ENCODE measurements at regions not wholly inside any gene's neighbourhood (a gene's known extent, or its start where the extent isn't known, plus 50 kb on each side); places are given as distances from the start of the nearest gene placed in this dataset.

- no peak for DNase-seq
- ChIA-PET CTCF (no interaction called here), POLR2A (no interaction called here)
- Histone ChIP-seq H3K4me1 (ENCODE audit: control insufficient read depth in 1 of 2, insufficient read depth in 2 of 2, low read depth in 1 of 2, low read length in 1 of 2) (no peaks in the 10 kb centered on the region), H3K27ac (ENCODE audit: low read depth in 2 of 2, low read length in 1 of 2) (no peak overlapping the region), H3K36me3 (replicated peaks in 1 of 2; ENCODE audit: control insufficient read depth in 1 of 2, insufficient read depth in 2 of 2, low read length in 1 of 2) (no peaks in the 10 kb centered on the region), H3K9me2 (0 out of 2 replicates have a peak, but pooled peaks cover 2% of the 10 kb centered on the region), H3K9ac (no peak overlapping the region), H3K4me3 (ENCODE audit: low read depth in 2 of 2, low read length in 1 of 2) (no peak overlapping the region), H3K9me3 (no peaks in the 10 kb centered on the region), H3K79me2 (ENCODE audit: insufficient read depth) (no peaks in the 10 kb centered on the region), H2AFZ (ENCODE audit: low read depth) (no peak overlapping the region), H4K20me1 (ENCODE audit: insufficient read depth) (no peaks in the 10 kb centered on the region), H3F3A (replicated peaks; ENCODE audit: insufficient read depth) (no peaks in the 10 kb centered on the region), H3K4me2 (no peak overlapping the region), H3K27me3 (ENCODE audit: insufficient read depth) (no peaks in the 10 kb centered on the region)
- TF ChIP-seq TAF1 (IDR thresholded peaks at IDR 0.05; ENCODE audit: borderline replicate concordance, low read depth, low read length) (no peak), SIN3A (IDR thresholded peaks at IDR 0.05; ENCODE audit: borderline replicate concordance, low read depth, low read length) (no peak), IRF3 (IDR thresholded peaks at IDR 0.05; ENCODE audit: low read depth, low read length) (no peak), RAD21 (IDR thresholded peaks at IDR 0.05; ENCODE audit: low read length) (no peak), POLR2AphosphoS5 (IDR thresholded peaks at IDR 0.05; ENCODE audit: low read depth, low read length) (no peak), REST (IDR thresholded peaks at IDR 0.05; ENCODE audit: low read depth, low read length) (no peak), YY1 (IDR thresholded peaks at IDR 0.05; ENCODE audit: low read depth) (no peak), JUND (IDR thresholded peaks at IDR 0.05) (no peak), MAX (IDR thresholded peaks at IDR 0.05; ENCODE audit: low read depth) (no peak)
- 44% methylated on average over 1 of the region's 1 CpG for whole genome bisulfite sequencing (ENCODE audit: low lambda C conversion rate)
These were observed 490.0 kb upstream of the PIK3R1 start for GRCh38 chr5:67725604-67726003.

GRCh38 chr5:67724412-67725135, 491.0 kb upstream of the PIK3R1 start:
- H4K20me1 ChIP-seq (ENCODE audit: insufficient read depth), result no peaks in the 10 kb centered on the region
- H3K9me2 ChIP-seq, result 0 out of 2 replicates have a peak, but pooled peaks cover 2% of the 10 kb centered on the region
- no peak overlapping the region for H3K9ac ChIP-seq
- no peaks in the 10 kb centered on the region for H3F3A ChIP-seq (replicated peaks; ENCODE audit: insufficient read depth)
- WGBS (ENCODE audit: low lambda C conversion rate), result 61% methylated on average over 4 of the region's 4 CpGs
- no peaks in the 10 kb centered on the region for H3K79me2 ChIP-seq (ENCODE audit: insufficient read depth)
- H3K36me3 ChIP-seq (replicated peaks in 1 of 2; ENCODE audit: control insufficient read depth in 1 of 2, insufficient read depth in 2 of 2, low read length in 1 of 2), result no peaks in the 10 kb centered on the region
- DNase-seq, result no peak
- H3K27me3 ChIP-seq (ENCODE audit: insufficient read depth), result no peaks in the 10 kb centered on the region
- POLR2A ChIA-PET, result no interaction called here
- CTCF ChIA-PET, result no interaction called here
- H3K27ac ChIP-seq (ENCODE audit: low read depth in 2 of 2, low read length in 1 of 2), result no peak overlapping the region
- H3K9me3 ChIP-seq, result no peaks in the 10 kb centered on the region
- no peak overlapping the region for H2AFZ ChIP-seq (ENCODE audit: low read depth)
- no peak overlapping the region for H3K4me3 ChIP-seq (ENCODE audit: low read depth in 2 of 2, low read length in 1 of 2)
- no peaks in the 10 kb centered on the region for H3K4me1 ChIP-seq (ENCODE audit: control insufficient read depth in 1 of 2, insufficient read depth in 2 of 2, low read depth in 1 of 2, low read length in 1 of 2)
- H3K4me2 ChIP-seq, result no peak overlapping the region
- TF ChIP-seq EZH2phosphoT487 (IDR thresholded peaks at IDR 0.05; ENCODE audit: borderline replicate concordance, low read depth), result no peak
- TF ChIP-seq SIN3A (IDR thresholded peaks at IDR 0.05; ENCODE audit: borderline replicate concordance, low read depth, low read length), result no peak
- no peak for TF ChIP-seq CTCF (IDR thresholded peaks at IDR 0.05)
- TF ChIP-seq FOXM1 (IDR thresholded peaks at IDR 0.05; ENCODE audit: low read depth), result no peak
- TF ChIP-seq RCOR1 (IDR thresholded peaks at IDR 0.05; ENCODE audit: low read length), result no peak
- no peak for TF ChIP-seq NFIC (IDR thresholded peaks at IDR 0.05; ENCODE audit: borderline replicate concordance)
- no peak for TF ChIP-seq RAD21 (IDR thresholded peaks at IDR 0.05; ENCODE audit: low read length)
- no peak for TF ChIP-seq IRF3 (IDR thresholded peaks at IDR 0.05; ENCODE audit: low read depth, low read length)
- TF ChIP-seq MXI1 (IDR thresholded peaks at IDR 0.05; ENCODE audit: low read depth, low read length), result no peak
- TF ChIP-seq PBX3 (IDR thresholded peaks at IDR 0.05), result no peak
- no peak for TF ChIP-seq EP300 (IDR thresholded peaks at IDR 0.05; ENCODE audit: borderline replicate concordance in 1 of 2, low read depth in 1 of 2, low read length in 1 of 2)
- no peak for TF ChIP-seq JUND (IDR thresholded peaks at IDR 0.05)
